B cell (primary cell): ENCODE measurements at regions not wholly inside any gene's neighbourhood (a gene's known extent, or its start where the extent isn't known, plus 50 kb on each side); places are given as distances from the start of the nearest gene placed in this dataset.

Experiments
- EZH2 ChIP-seq: IDR thresholded peaks from 2 replicates; pipeline ENCODE4 v1.6.1; 2012; ENCODE audit warnings: borderline replicate concordance, low read depth, mild to moderate bottlenecking, moderate library complexity, low read length; ENCODE audit not compliant: insufficient read depth, poor library complexity, severe bottlenecking
- TF ChIP-seq, protein P1 (sequence below): fragments of 200-600 bp; IDR thresholded peaks from one replicate; pipeline ENCODE4 v1.8.0; 2022; ENCODE audit warnings: antibody characterized with exemption, mild to moderate bottlenecking

- TF ChIP-seq, protein P1, sequence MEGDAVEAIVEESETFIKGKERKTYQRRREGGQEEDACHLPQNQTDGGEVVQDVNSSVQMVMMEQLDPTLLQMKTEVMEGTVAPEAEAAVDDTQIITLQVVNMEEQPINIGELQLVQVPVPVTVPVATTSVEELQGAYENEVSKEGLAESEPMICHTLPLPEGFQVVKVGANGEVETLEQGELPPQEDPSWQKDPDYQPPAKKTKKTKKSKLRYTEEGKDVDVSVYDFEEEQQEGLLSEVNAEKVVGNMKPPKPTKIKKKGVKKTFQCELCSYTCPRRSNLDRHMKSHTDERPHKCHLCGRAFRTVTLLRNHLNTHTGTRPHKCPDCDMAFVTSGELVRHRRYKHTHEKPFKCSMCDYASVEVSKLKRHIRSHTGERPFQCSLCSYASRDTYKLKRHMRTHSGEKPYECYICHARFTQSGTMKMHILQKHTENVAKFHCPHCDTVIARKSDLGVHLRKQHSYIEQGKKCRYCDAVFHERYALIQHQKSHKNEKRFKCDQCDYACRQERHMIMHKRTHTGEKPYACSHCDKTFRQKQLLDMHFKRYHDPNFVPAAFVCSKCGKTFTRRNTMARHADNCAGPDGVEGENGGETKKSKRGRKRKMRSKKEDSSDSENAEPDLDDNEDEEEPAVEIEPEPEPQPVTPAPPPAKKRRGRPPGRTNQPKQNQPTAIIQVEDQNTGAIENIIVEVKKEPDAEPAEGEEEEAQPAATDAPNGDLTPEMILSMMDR = no peak
- no peak for TF ChIP-seq EZH2
Measured at GRCh38 chr13:80010846-80011245, 330.1 kb downstream of the SPRY2 start.
